Brain microvascular endothelial cell (primary cell): ENCODE measurements at regions not wholly inside any gene's neighbourhood (a gene's known extent, or its start where the extent isn't known, plus 50 kb on each side); places are given as distances from the start of the nearest gene placed in this dataset.

Source experiments
- DNase-seq: peaks from one replicate; pipeline ENCODE4 v3.0.0-alpha.2; 2020
- H3K27ac ChIP-seq: fragments of 250-450 bp; sonication (Bioruptor Pico); 2 replicates; pipeline ENCODE4 v1.5.1; 2020; ENCODE audit warnings: mild to moderate bottlenecking, moderate library complexity
- H3K27me3 ChIP-seq: fragments of 250-450 bp; sonication (Bioruptor Pico); replicated peaks from 2 replicates; pipeline ENCODE4 v1.5.1; 2020; ENCODE audit warnings: mild to moderate bottlenecking
- H3K36me3 ChIP-seq: fragments of 250-450 bp; sonication (Bioruptor Pico); replicated peaks from 2 replicates; pipeline ENCODE4 v1.5.1; 2020; ENCODE audit warnings: mild to moderate bottlenecking
- H3K4me3 ChIP-seq: 2 replicates; pipeline ENCODE4 v1.5.1; 2011; ENCODE audit warnings: low read depth, mild to moderate bottlenecking, control low read depth, low read length, moderate library complexity
- in situ Hi-C: cut with HindIII; loops from 2 replicates; pipeline ENCODE4 v1.10.0; 2017; ENCODE audit warnings: low sequenced_read_pairs, low pct_ligation_motif_present
- TF ChIP-seq, protein P1 (sequence below): IDR thresholded peaks from 2 replicates; pipeline ENCODE4 v1.5.1; 2011; ENCODE audit warnings: low read depth, mild to moderate bottlenecking, moderate library complexity, low read length, control low read depth, inconsistent platforms; ENCODE audit errors: missing control alignments

DNA sequence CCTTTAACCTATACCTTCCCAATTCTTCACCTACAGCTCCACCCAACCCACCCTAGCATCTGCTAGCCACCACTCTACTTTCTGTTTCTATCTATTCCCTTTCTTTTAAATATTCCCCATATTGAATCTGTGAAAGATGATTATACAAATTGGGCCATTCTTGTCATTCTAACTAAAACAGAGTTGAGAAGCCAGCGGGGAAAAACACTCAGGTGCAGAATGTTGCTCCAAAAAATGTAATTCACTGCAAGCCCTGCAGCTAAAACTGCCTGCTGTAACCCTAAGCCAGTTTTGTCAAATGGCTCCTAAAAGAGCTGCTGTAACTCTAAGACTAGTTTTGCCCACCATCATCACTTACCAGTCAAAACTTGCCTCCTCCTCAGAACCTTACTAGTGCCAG, 1468.6 kb upstream of the MIR17HG start:
- Histone ChIP-seq H3K4me3 (no peak overlapping the region), H3K27ac (no peak overlapping the region), H3K27me3 (no peaks in the 10 kb centered on the region), H3K36me3 (no peaks in the 10 kb centered on the region)
- in situ Hi-C loops = no loop called here
- TF ChIP-seq, protein P1, sequence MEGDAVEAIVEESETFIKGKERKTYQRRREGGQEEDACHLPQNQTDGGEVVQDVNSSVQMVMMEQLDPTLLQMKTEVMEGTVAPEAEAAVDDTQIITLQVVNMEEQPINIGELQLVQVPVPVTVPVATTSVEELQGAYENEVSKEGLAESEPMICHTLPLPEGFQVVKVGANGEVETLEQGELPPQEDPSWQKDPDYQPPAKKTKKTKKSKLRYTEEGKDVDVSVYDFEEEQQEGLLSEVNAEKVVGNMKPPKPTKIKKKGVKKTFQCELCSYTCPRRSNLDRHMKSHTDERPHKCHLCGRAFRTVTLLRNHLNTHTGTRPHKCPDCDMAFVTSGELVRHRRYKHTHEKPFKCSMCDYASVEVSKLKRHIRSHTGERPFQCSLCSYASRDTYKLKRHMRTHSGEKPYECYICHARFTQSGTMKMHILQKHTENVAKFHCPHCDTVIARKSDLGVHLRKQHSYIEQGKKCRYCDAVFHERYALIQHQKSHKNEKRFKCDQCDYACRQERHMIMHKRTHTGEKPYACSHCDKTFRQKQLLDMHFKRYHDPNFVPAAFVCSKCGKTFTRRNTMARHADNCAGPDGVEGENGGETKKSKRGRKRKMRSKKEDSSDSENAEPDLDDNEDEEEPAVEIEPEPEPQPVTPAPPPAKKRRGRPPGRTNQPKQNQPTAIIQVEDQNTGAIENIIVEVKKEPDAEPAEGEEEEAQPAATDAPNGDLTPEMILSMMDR = no peak
- no peak for DNase-seq

DNA sequence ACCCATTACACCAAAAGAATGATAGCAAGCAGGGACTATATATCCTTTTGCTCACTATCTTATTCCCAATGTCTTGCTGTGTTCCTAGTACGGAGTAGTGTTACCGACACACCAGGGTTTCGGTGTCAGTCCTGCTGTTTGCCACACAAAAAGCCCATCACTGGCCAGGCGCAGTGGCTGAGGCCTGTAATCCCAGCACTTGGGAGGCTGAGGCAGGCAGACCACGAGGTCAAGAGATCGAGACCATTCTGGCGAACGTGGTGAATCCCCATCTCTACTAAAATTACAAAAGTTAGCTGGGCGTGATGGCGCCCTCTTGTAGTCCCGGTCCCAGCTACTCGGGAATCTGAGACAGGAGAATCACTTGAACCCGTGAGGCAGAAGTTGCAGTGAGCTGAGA, 1467.3 kb upstream of the MIR17HG start:
- Histone ChIP-seq H3K27me3 (no peaks in the 10 kb centered on the region), H3K4me3 (no peak overlapping the region), H3K27ac (no peak overlapping the region), H3K36me3 (no peaks in the 10 kb centered on the region)
- DNase-seq = no peak
- TF ChIP-seq, protein P1 = no peak
- in situ Hi-C loops = no loop called here

DNA sequence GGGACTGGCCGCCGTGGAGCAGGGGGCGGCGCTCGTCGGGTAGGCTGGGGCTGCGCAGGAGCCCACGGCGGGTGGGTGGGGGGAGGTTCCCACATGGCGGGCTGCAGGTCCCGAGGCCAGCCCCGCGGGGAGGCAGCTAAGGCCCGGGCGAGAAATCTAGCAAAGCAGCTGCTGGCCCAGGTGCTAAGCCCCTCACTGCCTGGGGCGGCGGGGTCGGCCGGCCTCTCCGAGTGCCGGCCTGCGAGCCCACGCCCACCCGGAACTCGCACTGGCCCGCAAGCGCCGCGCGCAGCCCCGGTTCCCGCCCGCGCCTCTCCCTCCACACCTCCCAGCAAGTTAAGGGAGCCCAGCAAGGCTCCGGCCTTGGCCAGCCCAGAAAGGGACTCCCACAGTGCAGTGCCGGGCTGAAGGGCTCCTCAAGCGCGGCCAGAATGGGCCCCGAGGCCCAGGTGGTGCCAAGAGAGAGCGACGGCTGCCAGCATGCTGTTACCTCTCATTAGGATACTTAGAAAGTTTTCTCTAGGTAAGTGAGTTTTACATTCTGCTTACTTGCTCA, 1463.5 kb upstream of the MIR17HG start:
- in situ Hi-C loops = no loop called here
- TF ChIP-seq, protein P1 = no peak
- DNase-seq = no peak
- Histone ChIP-seq H3K4me3 (no peak overlapping the region), H3K36me3 (no peaks in the 10 kb centered on the region), H3K27ac (no peak overlapping the region), H3K27me3 (no peaks in the 10 kb centered on the region)

DNA sequence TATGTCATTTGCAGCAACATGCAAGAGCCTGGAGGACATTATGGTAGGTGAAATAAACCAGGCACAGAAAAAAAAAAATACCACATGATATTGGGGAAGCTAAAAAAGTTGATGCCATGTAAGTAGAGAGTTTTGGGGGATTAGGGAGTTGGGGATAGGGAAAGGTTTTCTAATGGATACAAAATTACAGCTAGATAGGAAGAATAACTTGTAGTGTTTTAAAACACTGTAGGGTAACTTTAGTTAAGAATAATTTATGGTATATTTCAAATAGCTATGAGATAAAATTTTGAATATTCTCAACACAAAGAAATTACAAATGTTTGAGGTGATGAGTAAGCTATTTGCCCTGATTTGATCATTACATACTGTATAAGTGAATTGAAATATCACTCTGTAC, 1456.7 kb upstream of the MIR17HG start:
- in situ Hi-C loops = no loop called here
- TF ChIP-seq, protein P1 = no peak
- Histone ChIP-seq H3K27ac (no peak overlapping the region), H3K27me3 (no peaks in the 10 kb centered on the region), H3K4me3 (no peak overlapping the region), H3K36me3 (no peaks in the 10 kb centered on the region)
- no peak for DNase-seq

DNA sequence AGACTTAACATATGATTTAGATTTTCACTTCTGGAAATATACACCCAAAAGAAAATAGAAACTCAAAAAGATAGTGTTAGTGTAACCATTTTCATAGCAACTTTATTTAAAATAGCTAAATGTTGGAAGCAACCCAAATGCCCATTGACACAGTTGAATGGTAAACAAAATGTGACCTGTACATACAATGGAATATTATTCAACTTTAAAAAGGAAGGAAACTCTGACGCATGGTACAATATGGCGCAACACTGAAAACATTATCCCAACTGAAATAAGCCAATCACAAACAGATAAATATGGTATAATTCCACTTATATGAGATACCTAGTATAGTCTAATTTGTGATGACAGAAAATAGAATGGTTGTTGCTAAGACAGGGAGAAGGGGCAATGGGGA, 1456.1 kb upstream of the MIR17HG start:
- no peaks in the 10 kb centered on the region for H3K27me3 ChIP-seq
- H3K27ac ChIP-seq = no peak overlapping the region
- no peak for DNase-seq
- H3K4me3 ChIP-seq = no peak overlapping the region
- TF ChIP-seq, protein P1 = no peak
- no peaks in the 10 kb centered on the region for H3K36me3 ChIP-seq
- in situ Hi-C loops = no loop called here

DNA sequence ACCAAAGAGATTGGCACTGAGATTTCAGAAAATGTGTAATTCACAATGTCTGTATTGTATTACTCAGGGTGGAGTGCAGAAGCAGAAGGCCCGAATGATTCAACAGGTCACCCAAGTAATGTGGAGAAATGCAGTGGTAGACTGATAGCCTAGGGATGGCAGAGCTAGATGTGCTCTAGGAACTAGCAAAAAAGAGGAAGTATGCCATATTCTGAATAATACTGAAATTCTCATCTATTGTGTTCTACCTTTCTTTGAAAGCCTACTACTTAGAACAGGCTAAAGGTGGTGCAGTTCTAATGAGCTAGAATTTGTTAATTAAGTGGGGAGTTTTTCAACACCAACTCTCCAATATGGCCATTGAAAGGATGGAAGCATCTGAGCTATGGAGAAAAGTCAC, 1449.8 kb upstream of the MIR17HG start:
- DNase-seq = no peak
- H3K27ac ChIP-seq = no peak overlapping the region
- H3K27me3 ChIP-seq = no peaks in the 10 kb centered on the region
- no peaks in the 10 kb centered on the region for H3K36me3 ChIP-seq
- TF ChIP-seq, protein P1 = no peak
- H3K4me3 ChIP-seq = no peak overlapping the region
- in situ Hi-C loops = no loop called here
